ENCODE measurements at regions not wholly inside any gene's neighbourhood (a gene's known extent, or its start where the extent isn't known, plus 50 kb on each side); places are given as distances from the start of the nearest gene placed in this dataset.

DNA sequence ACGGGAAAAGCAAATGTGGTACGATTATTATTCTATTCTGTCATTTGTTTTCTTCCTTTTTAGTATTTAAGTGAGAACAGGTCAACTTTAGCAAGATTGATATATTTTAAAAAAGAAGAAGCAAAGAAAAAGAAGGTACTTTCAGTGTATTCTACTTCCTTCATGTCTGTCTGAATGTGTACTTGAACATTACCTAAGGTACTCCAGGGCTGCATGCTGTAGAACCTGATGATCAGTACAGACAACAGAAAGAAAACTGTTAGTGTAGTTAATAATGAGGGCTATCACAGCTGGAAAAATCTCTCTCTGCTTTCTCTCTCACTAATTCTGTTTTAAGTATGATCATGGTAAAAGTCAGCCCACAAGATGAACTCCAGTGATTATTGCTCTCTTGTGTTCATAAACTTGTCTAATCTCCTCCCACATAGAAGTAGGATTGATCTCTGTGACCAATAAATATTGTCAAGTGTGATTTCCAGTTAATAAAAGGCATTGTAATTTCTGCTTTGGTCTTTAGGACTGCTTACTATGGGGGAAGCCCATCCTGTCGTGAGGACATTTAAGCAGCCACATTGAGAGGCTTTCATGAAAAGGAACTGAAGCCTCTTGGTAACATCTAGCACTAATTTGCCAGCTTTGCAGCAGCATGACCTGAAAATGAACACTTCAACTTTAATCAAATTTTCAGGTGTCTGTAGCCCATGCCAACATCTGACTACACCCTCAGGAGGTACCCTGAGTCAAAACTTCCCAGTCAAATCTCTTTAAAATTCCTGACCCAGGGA is 864.0 kb upstream of the ACO1 start:
- no peak for TF ChIP-seq CTCF (optimal IDR thresholded peaks at IDR 0.05 in 1 of 3, IDR thresholded peaks at IDR 0.05 in 1 of 3, conservative IDR thresholded peaks at IDR 0.05 in 1 of 3; ENCODE audit: extremely low read depth in 1 of 3, insufficient read depth in 2 of 3, low read length in 3 of 3)
- TF ChIP-seq EZH2 (IDR thresholded peaks at IDR 0.05; ENCODE audit: low read length) = no peak

Measured in keratinocyte (primary cell).